ENCODE measurements at regions not wholly inside any gene's neighbourhood (a gene's known extent, or its start where the extent isn't known, plus 50 kb on each side); places are given as distances from the start of the nearest gene placed in this dataset.

- no peaks in the 10 kb centered on the region for H3K36me3 ChIP-seq
- H3K27ac ChIP-seq, result no peak overlapping the region
- no peaks in the 10 kb centered on the region for H3K9me3 ChIP-seq
- no peak overlapping the region for H3K4me3 ChIP-seq
- in situ Hi-C loops (cut with MboI; ENCODE audit: low sequenced_read_pairs in 4 of 4), result no loop called here
- H3K27me3 ChIP-seq, result no peaks in the 10 kb centered on the region
- DNase-seq, result no peak
- TF ChIP-seq POLR2A (IDR thresholded peaks at IDR 0.05) (no peak), CTCF (IDR thresholded peaks at IDR 0.05 in 4 of 5, conservative IDR thresholded peaks at IDR 0.05 in 1 of 5) (no peak)
- ATAC-seq, result no peak
- H3K4me1 ChIP-seq, result no peaks in the 10 kb centered on the region
- intact Hi-C loops (cut with DNase I; ENCODE audit: low total_unique reads), result no loop called here
Measured at GRCh38 chr10:81315026-81315425, 560.0 kb upstream of the NRG3 start.

GRCh38 chr10:81348003-81348402 lies 527.0 kb upstream of the NRG3 start:
- DNase-seq (no peak), ATAC-seq (no peak)
- no peaks in the 10 kb centered on the region for H3K27me3 ChIP-seq
- no peaks in the 10 kb centered on the region for H3K9me3 ChIP-seq
- H3K27ac ChIP-seq, result no peak overlapping the region
- no peaks in the 10 kb centered on the region for H3K4me1 ChIP-seq
- H3K4me3 ChIP-seq, result no peak overlapping the region
- intact Hi-C loops (cut with DNase I; ENCODE audit: low total_unique reads), result no loop called here
- TF ChIP-seq CTCF (IDR thresholded peaks at IDR 0.05 in 4 of 5, conservative IDR thresholded peaks at IDR 0.05 in 1 of 5), result no peak
- in situ Hi-C loops (cut with MboI; ENCODE audit: low sequenced_read_pairs in 4 of 4), result no loop called here
- H3K36me3 ChIP-seq, result no peaks in the 10 kb centered on the region

- ATAC-seq, result no peak
- no peaks in the 10 kb centered on the region for H3K36me3 ChIP-seq
- intact Hi-C loops (cut with DNase I; ENCODE audit: low total_unique reads), result no loop called here
Measured at GRCh38 chr10:81367132-81367531, 507.9 kb upstream of the NRG3 start.

GRCh38 chr10:81386817-81387216 lies 488.2 kb upstream of the NRG3 start:
- ATAC-seq (no peak), DNase-seq (no peak)
- Histone ChIP-seq H3K27me3 (no peaks in the 10 kb centered on the region), H3K36me3 (no peaks in the 10 kb centered on the region), H3K4me1 (no peaks in the 10 kb centered on the region), H3K27ac (no peak overlapping the region), H3K9me3 (no peaks in the 10 kb centered on the region), H3K4me3 (no peak overlapping the region)
- TF ChIP-seq CTCF (IDR thresholded peaks at IDR 0.05 in 4 of 5, conservative IDR thresholded peaks at IDR 0.05 in 1 of 5) (no peak), POLR2A (IDR thresholded peaks at IDR 0.05) (no peak)
- in situ Hi-C loops (cut with MboI; ENCODE audit: low sequenced_read_pairs in 4 of 4), result no loop called here
- intact Hi-C loops (cut with DNase I; ENCODE audit: low total_unique reads), result no loop called here

More at GRCh38 chr10:81367132-81367531, 507.9 kb upstream of the NRG3 start:
- Histone ChIP-seq H3K27me3 (no peaks in the 10 kb centered on the region), H3K4me3 (no peak overlapping the region), H3K27ac (no peak overlapping the region), H3K4me1 (no peaks in the 10 kb centered on the region), H3K9me3 (no peaks in the 10 kb centered on the region)
- no peak for DNase-seq
- no peak for TF ChIP-seq POLR2A (IDR thresholded peaks at IDR 0.05)
- TF ChIP-seq CTCF (IDR thresholded peaks at IDR 0.05 in 4 of 5, conservative IDR thresholded peaks at IDR 0.05 in 1 of 5), result no peak
- in situ Hi-C loops (cut with MboI; ENCODE audit: low sequenced_read_pairs in 4 of 4), result no loop called here

- Histone ChIP-seq H3K27ac (no peak overlapping the region), H3K36me3 (no peaks in the 10 kb centered on the region), H3K27me3 (no peaks in the 10 kb centered on the region), H3K9me3 (no peaks in the 10 kb centered on the region), H3K4me3 (no peak overlapping the region), H3K4me1 (no peaks in the 10 kb centered on the region)
- TF ChIP-seq POLR2A (IDR thresholded peaks at IDR 0.05) (no peak), CTCF (IDR thresholded peaks at IDR 0.05 in 4 of 5, conservative IDR thresholded peaks at IDR 0.05 in 1 of 5) (no peak)
- intact Hi-C loops (cut with DNase I; ENCODE audit: low total_unique reads), result no loop called here
- no peak for ATAC-seq
- no peak for DNase-seq
- in situ Hi-C loops (cut with MboI; ENCODE audit: low sequenced_read_pairs in 4 of 4), result no loop called here
Measured at GRCh38 chr10:81403451-81403850, 471.5 kb upstream of the NRG3 start.
